Adrenal gland (tissue), 5 donors: ENCODE measurements at regions not wholly inside any gene's neighbourhood (a gene's known extent, or its start where the extent isn't known, plus 50 kb on each side); places are given as distances from the start of the nearest gene placed in this dataset.

ENCODE experiments used
- CTCF ChIP-seq, 6 experiments: fragments of 450-650 bp in 4 of 6; fragments of 200-600 bp in 2 of 6; sonication (generic) in 1 of 6; IDR thresholded peaks; 1 replicate in 5 of 6; 2 replicates in 1 of 6; pipeline versions ENCODE4 v1.5.1 to v1.8.0; 2016 to 2021; ENCODE audit warnings: antibody characterized with exemption in 6 of 6, mild to moderate bottlenecking in 2 of 6, moderate library complexity in 1 of 6
- POLR2A ChIP-seq, 2 donors: fragments of 450-650 bp; IDR thresholded peaks; one replicate each; pipeline ENCODE4 v1.6.1; 2017; ENCODE audit warnings: antibody characterized with exemption in 2 of 2, mild to moderate bottlenecking in 2 of 2, moderate library complexity in 1 of 2
- donor health status: DM: no; HTN: no; CAD: no.

GRCh38 chr4:129369361-129370010 is 273.5 kb downstream of the C4orf33 start:
- TF ChIP-seq CTCF (IDR thresholded peaks at IDR 0.05), result no peak
- no peak for TF ChIP-seq POLR2A (IDR thresholded peaks at IDR 0.05)
